Endothelial cell of umbilical vein (primary cell): ENCODE measurements at regions not wholly inside any gene's neighbourhood (a gene's known extent, or its start where the extent isn't known, plus 50 kb on each side); places are given as distances from the start of the nearest gene placed in this dataset.

Experiments
- BruUV-seq: library from RNA; stranded (reverse); fragments of 400-500 nt; replicated peaks from 2 replicates; lab custom pipeline; 2021; lab: Mats Ljungman, UMichigan
- CTCF ChIA-PET: fragments of 300-600, 350-600 bp; sonication (Branson Sonifier 250); formaldehyde crosslinking; loops from one replicate; lab custom pipeline; 2021; ENCODE audit warnings: antibody characterized with exemption, inconsistent platforms; lab: Charles Lee
- POLR2A ChIA-PET: fragments of 300-600, 350-600 bp; sonication (Branson Sonifier 250); formaldehyde crosslinking; loops from one replicate; lab custom pipeline; 2021; ENCODE audit warnings: antibody characterized with exemption, inconsistent platforms; lab: Charles Lee
- DNase-seq: peaks from one replicate; pipeline ENCODE4 v3.0.0-alpha.2; 2011; ENCODE audit warnings: low read depth, low spot score
- FAIRE-seq: peaks from 2 replicates; lab custom pipeline; 2011; peaks lifted over from hg19 to GRCh38; lab: Jason Lieb, UNC
- H2AFZ ChIP-seq: 2 replicates; pipeline ENCODE4 v1.6.0; 2012; ENCODE audit warnings: low read depth, low read length, control low read depth, inconsistent platforms
- H3K27ac ChIP-seq: 2 replicates; pipeline ENCODE4 v1.5.1; 2011; ENCODE audit warnings: low read depth, mild to moderate bottlenecking, control low read depth, low read length, moderate library complexity; ENCODE audit not compliant: insufficient read depth
- H3K27me3 ChIP-seq, 2 experiments: 2 replicates each; pipeline versions ENCODE4 v1.6.0 to v1.6.1; 2011; ENCODE audit warnings: low read length in 2 of 2, mixed read lengths in 1 of 2; ENCODE audit not compliant: control insufficient read depth in 2 of 2, insufficient read depth in 2 of 2
- H3K36me3 ChIP-seq, 2 experiments: 2 replicates in 1 of 2; 3 replicates in 1 of 2; pipeline ENCODE4 v1.5.1; 2011; ENCODE audit warnings: low read length in 2 of 2, mild to moderate bottlenecking in 1 of 2, moderate library complexity in 1 of 2; ENCODE audit not compliant: control insufficient read depth in 2 of 2, insufficient read depth in 2 of 2; ENCODE audit errors: extremely low read depth in 1 of 2
- H3K4me1 ChIP-seq: 3 replicates; pipeline ENCODE4 v1.5.1; 2011; ENCODE audit warnings: mild to moderate bottlenecking, low read length; ENCODE audit not compliant: control insufficient read depth, insufficient read depth; ENCODE audit errors: extremely low read depth
- H3K4me2 ChIP-seq: 2 replicates; pipeline ENCODE4 v1.6.1; 2011; ENCODE audit warnings: low read length, control low read depth, mixed read lengths; ENCODE audit not compliant: insufficient read depth
- H3K4me3 ChIP-seq, 3 experiments: fragments of 200-600 bp in 1 of 3; sonication (generic), shearing (Covaris generic) in 1 of 3; replicated peaks in 1 of 3; 2 replicates each; pipeline ENCODE4 v1.5.1; 2011 to 2016; ENCODE audit warnings: control low read depth in 3 of 3, low read length in 3 of 3, mild to moderate bottlenecking in 2 of 3, inconsistent platforms in 1 of 3, low read depth in 1 of 3, moderate library complexity in 1 of 3; ENCODE audit not compliant: insufficient read depth in 1 of 3
- H3K79me2 ChIP-seq: 2 replicates; pipeline ENCODE4 v1.6.0; 2012; ENCODE audit warnings: low read length, inconsistent platforms; ENCODE audit not compliant: control insufficient read depth, insufficient read depth
- H3K9ac ChIP-seq: replicated peaks from 2 replicates; pipeline ENCODE3; 2011; ENCODE audit warnings: low read length, control low read depth; ENCODE audit not compliant: insufficient read depth; ENCODE audit errors: extremely low read depth
- H3K9me1 ChIP-seq: replicated peaks from 3 replicates; pipeline ENCODE4 v1.6.0; 2011; ENCODE audit warnings: mild to moderate bottlenecking, low read length; ENCODE audit not compliant: control insufficient read depth, insufficient read depth; ENCODE audit errors: extremely low read depth
- H3K9me3 ChIP-seq: replicated peaks from 2 replicates; pipeline ENCODE4 v1.5.1; 2012; ENCODE audit warnings: low read length, inconsistent platforms; ENCODE audit not compliant: control insufficient read depth, insufficient read depth
- H4K20me1 ChIP-seq: replicated peaks from 2 replicates; pipeline ENCODE3; 2011; ENCODE audit warnings: mild to moderate bottlenecking, low read length; ENCODE audit not compliant: control insufficient read depth, insufficient read depth; ENCODE audit errors: extremely low read depth
- CTCF ChIP-seq, 2 donors: IDR thresholded peaks; 1 replicate in 1 of 2; 2 replicates in 1 of 2; pipeline ENCODE4 v1.5.1; 2011; ENCODE audit warnings: low read length in 2 of 2, mild to moderate bottlenecking in 2 of 2, moderate library complexity in 2 of 2, control low read depth in 1 of 2, inconsistent platforms in 1 of 2, low read depth in 1 of 2; ENCODE audit not compliant: insufficient read depth in 1 of 2; ENCODE audit errors: extremely low read depth in 1 of 2
- EZH2 ChIP-seq: IDR thresholded peaks from 2 replicates; pipeline ENCODE4 v1.6.1; 2012; ENCODE audit warnings: borderline replicate concordance, low read depth, mild to moderate bottlenecking, moderate library complexity, low read length, inconsistent platforms; ENCODE audit not compliant: severe bottlenecking
- FOS ChIP-seq: IDR thresholded peaks from 2 replicates; pipeline ENCODE4 v1.6.1; 2011; ENCODE audit warnings: mild to moderate bottlenecking, low read length, moderate library complexity, borderline replicate concordance; ENCODE audit not compliant: insufficient read depth
- GATA2 ChIP-seq: IDR thresholded peaks from 2 replicates; pipeline ENCODE4 v1.7.0; 2011; ENCODE audit warnings: low read depth, mild to moderate bottlenecking, moderate library complexity, mixed read lengths, low read length; ENCODE audit not compliant: insufficient read length, insufficient read depth
- JUN ChIP-seq: IDR thresholded peaks from 2 replicates; pipeline ENCODE4 v1.6.1; 2011; ENCODE audit warnings: borderline replicate concordance, low read depth; ENCODE audit not compliant: insufficient read length, insufficient read depth
- MAX ChIP-seq: IDR thresholded peaks from 2 replicates; pipeline ENCODE4 v1.6.1; 2011; ENCODE audit not compliant: insufficient read depth, insufficient read length
- MYC ChIP-seq: IDR thresholded peaks from one replicate; pipeline ENCODE4 v1.6.1; 2011; ENCODE audit warnings: mild to moderate bottlenecking, low read depth, low read length
- POLR2A ChIP-seq: IDR thresholded peaks from 2 replicates; pipeline ENCODE4 v1.6.1; 2012; ENCODE audit warnings: low read depth, mild to moderate bottlenecking, control low read depth, low read length
- POLR2AphosphoS5 ChIP-seq: IDR thresholded peaks from 2 replicates; pipeline ENCODE4 v1.6.1; 2012; ENCODE audit warnings: low read depth, mild to moderate bottlenecking, control low read depth, low read length, moderate library complexity; ENCODE audit not compliant: insufficient read depth
- dilution Hi-C: fragments of 300-500 bp; cut with MboI; formaldehyde crosslinking; loops from one replicate; pipeline ENCODE4 v1.15.0; 2019; ENCODE audit warnings: low sequenced_read_pairs; ENCODE audit not compliant: extremely low pct_ligation_motif_present
- intact Hi-C: fragments of 100-400 bp; cut with micrococcal nuclease; formaldehyde crosslinking; loops from one replicate; pipeline ENCODE4 v1.10.0; 2022

GRCh38 chr6:101088594-101088993 is 207.5 kb upstream of the ASCC3 start:
- Histone ChIP-seq H3K9ac (no peak overlapping the region), H3K27me3 (no peaks in the 10 kb centered on the region), H3K9me3 (peaks cover 2% of the 10 kb centered on the region), H3K27ac (no peak overlapping the region), H3K79me2 (no peaks in the 10 kb centered on the region), H2AFZ (no peak overlapping the region), H3K36me3 (no peaks in the 10 kb centered on the region), H3K4me3 (no peak overlapping the region), H3K4me2 (no peak overlapping the region), H3K9me1 (no peaks in the 10 kb centered on the region), H3K4me1 (no peaks in the 10 kb centered on the region), H4K20me1 (no peaks in the 10 kb centered on the region)
- dilution Hi-C loops (no loop called here), intact Hi-C loops (no loop called here)
- FAIRE-seq: no peak
- BruUV-seq: no TSS peak
- ChIA-PET POLR2A (no interaction called here), CTCF (no interaction called here)
- no peak for TF ChIP-seq CTCF (IDR thresholded peaks at IDR 0.05; ENCODE audit: extremely low read depth in 1 of 2, insufficient read depth in 1 of 2, low read depth in 1 of 2, low read length in 2 of 2)
- no peak for TF ChIP-seq EZH2
- TF ChIP-seq MAX: no peak
- no peak for TF ChIP-seq JUN
- TF ChIP-seq POLR2A: no peak
- TF ChIP-seq MYC: no peak
- no peak for TF ChIP-seq FOS
- no peak for TF ChIP-seq POLR2AphosphoS5
- TF ChIP-seq GATA2: no peak
- DNase-seq: no peak
